ENCODE measurements at regions not wholly inside any gene's neighbourhood (a gene's known extent, or its start where the extent isn't known, plus 50 kb on each side); places are given as distances from the start of the nearest gene placed in this dataset.

GRCh38 chr11:19530505-19530904, 182.1 kb upstream of the NAV2 start:
- TF ChIP-seq, protein P1, sequence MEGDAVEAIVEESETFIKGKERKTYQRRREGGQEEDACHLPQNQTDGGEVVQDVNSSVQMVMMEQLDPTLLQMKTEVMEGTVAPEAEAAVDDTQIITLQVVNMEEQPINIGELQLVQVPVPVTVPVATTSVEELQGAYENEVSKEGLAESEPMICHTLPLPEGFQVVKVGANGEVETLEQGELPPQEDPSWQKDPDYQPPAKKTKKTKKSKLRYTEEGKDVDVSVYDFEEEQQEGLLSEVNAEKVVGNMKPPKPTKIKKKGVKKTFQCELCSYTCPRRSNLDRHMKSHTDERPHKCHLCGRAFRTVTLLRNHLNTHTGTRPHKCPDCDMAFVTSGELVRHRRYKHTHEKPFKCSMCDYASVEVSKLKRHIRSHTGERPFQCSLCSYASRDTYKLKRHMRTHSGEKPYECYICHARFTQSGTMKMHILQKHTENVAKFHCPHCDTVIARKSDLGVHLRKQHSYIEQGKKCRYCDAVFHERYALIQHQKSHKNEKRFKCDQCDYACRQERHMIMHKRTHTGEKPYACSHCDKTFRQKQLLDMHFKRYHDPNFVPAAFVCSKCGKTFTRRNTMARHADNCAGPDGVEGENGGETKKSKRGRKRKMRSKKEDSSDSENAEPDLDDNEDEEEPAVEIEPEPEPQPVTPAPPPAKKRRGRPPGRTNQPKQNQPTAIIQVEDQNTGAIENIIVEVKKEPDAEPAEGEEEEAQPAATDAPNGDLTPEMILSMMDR (IDR thresholded peaks at IDR 0.05; ENCODE audit: extremely low read depth, insufficient read depth, missing control alignments), result no peak
- DNase-seq (ENCODE audit: low spot score), result no peak
- in situ Hi-C loops (cut with MboI; ENCODE audit: low pct_unique_long_range_greater_than_20kb, low sequenced_read_pairs, unreplicated experiment), result no loop called here

DNA sequence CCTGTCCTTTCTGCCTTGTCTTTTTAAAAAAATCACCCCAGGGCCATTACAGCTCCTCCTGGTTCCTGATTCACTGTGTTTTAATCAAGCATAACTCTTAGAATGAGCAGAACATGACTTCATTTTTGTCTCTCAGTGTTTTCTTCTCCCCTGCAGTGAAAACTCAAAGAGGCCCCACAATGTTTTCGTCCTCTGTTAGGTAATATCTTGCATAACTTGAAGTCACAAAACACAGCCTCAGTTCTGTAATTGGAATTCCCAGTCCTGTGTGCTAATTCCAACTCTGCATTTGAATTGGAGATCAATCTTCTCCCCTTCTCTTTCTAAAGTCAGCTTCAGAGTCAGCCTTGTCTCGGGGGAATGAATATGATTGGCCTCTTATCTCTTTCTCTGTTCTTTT, 186.5 kb upstream of the NAV2 start:
- TF ChIP-seq, protein P1 (IDR thresholded peaks at IDR 0.05; ENCODE audit: extremely low read depth, insufficient read depth, missing control alignments), result no peak
- in situ Hi-C loops (cut with MboI; ENCODE audit: low pct_unique_long_range_greater_than_20kb, low sequenced_read_pairs, unreplicated experiment), result no loop called here
- DNase-seq (ENCODE audit: low spot score), result no peak

DNA sequence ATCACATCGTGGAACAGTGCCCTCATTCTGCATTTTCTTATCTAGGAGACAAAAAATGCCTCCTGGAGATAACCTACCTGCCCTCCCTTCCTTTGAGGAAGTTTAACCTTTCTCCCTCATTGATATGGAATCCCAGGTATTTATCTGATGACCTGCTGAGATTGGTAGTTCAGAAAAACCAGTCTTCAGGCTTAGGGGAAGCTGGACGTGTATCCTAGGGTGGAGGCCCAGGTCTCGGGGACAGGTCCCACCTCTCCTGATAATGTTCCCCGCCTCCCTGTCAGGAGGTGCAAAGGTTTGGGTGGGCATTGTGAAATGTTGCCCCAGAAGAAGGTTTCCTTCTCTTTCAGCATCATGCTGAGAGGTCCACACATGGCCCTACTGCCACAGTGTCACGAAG, 186.9 kb upstream of the NAV2 start:
- no peak for DNase-seq (ENCODE audit: low spot score)
- in situ Hi-C loops (cut with MboI; ENCODE audit: low pct_unique_long_range_greater_than_20kb, low sequenced_read_pairs, unreplicated experiment), result no loop called here
- TF ChIP-seq, protein P1 (IDR thresholded peaks at IDR 0.05; ENCODE audit: extremely low read depth, insufficient read depth, missing control alignments), result no peak

DNA sequence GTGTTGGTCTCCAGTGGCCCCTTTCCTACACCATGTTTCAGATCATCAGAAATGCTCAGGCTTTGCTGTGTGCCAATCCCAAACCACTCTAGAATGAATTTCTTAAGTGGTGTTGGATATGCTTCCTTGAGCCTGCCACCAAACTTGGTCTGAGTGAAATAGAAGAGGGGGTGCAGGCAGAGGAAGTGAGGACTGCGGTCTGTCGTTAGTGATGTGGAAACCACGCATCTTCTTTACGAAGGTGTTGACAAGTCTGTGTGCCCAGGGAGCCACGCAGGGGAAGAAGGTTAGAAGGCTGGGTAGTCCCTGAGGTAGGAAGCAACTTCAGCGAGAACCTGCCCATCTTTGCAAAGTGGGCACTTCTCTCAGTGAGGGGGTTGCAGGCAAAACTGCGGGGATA, 187.4 kb upstream of the NAV2 start:
- no peak for DNase-seq (ENCODE audit: low spot score)
- in situ Hi-C loops (cut with MboI; ENCODE audit: low pct_unique_long_range_greater_than_20kb, low sequenced_read_pairs, unreplicated experiment), result no loop called here
- TF ChIP-seq, protein P1 (IDR thresholded peaks at IDR 0.05; ENCODE audit: extremely low read depth, insufficient read depth, missing control alignments), result no peak

- in situ Hi-C loops (cut with MboI; ENCODE audit: low pct_unique_long_range_greater_than_20kb, low sequenced_read_pairs, unreplicated experiment), result no loop called here
- DNase-seq (ENCODE audit: low spot score), result no peak
- TF ChIP-seq, protein P1 (IDR thresholded peaks at IDR 0.05; ENCODE audit: extremely low read depth, insufficient read depth, missing control alignments), result no peak
These were observed 188.4 kb upstream of the NAV2 start for GRCh38 chr11:19524171-19524671.

DNA sequence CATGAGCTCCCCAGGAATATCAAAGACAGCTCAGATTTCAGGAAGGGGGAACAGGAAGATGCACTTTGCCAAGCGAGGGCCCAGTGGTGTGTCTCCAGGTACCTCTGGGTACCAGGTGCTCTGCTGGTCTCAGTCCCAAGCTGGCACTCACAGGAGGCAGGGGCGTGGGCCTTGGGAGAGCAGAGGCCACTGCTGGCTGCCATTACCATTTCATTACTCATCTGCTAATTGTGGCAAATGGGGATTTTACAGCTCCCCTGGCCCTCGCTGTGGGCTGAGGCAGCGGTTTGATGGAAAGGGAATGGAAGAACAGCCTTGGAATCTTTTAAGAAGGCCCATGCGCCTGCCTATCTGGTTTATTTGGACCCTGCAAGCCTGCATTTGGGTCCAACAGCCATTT, 192.0 kb upstream of the NAV2 start:
- TF ChIP-seq, protein P1 (IDR thresholded peaks at IDR 0.05; ENCODE audit: extremely low read depth, insufficient read depth, missing control alignments), result no peak
- in situ Hi-C loops (cut with MboI; ENCODE audit: low pct_unique_long_range_greater_than_20kb, low sequenced_read_pairs, unreplicated experiment), result no loop called here
- no peak for DNase-seq (ENCODE audit: low spot score)
